Esophagus muscularis mucosa (tissue), 4 donors: ENCODE measurements at regions not wholly inside any gene's neighbourhood (a gene's known extent, or its start where the extent isn't known, plus 50 kb on each side); places are given as distances from the start of the nearest gene placed in this dataset.

ENCODE experiments used
- EP300 ChIP-seq: sonication (generic); formaldehyde crosslinking; IDR thresholded peaks from one replicate; pipeline ENCODE4 v1.6.1; 2017; ENCODE audit warnings: antibody characterized with exemption
- POLR2A ChIP-seq: fragments of 450-650 bp; IDR thresholded peaks from one replicate; pipeline ENCODE4 v1.6.1; 2017; ENCODE audit warnings: antibody characterized with exemption, moderate library complexity, mild to moderate bottlenecking, low read depth
- POLR2AphosphoS5 ChIP-seq, 2 donors: sonication (generic); formaldehyde crosslinking; IDR thresholded peaks; one replicate each; pipeline ENCODE4 v1.6.1; 2017; ENCODE audit warnings: antibody characterized with exemption in 2 of 2
- TF ChIP-seq, protein P1 (sequence below), 3 experiments: fragments of 200-600 bp in 2 of 3; fragments of 450-650 bp in 1 of 3; sonication (generic) in 2 of 3; IDR thresholded peaks; one replicate each; pipeline ENCODE4 v1.5.1; 2017 to 2019; ENCODE audit warnings: antibody characterized with exemption in 3 of 3, mild to moderate bottlenecking in 2 of 3, moderate library complexity in 1 of 3

DNA sequence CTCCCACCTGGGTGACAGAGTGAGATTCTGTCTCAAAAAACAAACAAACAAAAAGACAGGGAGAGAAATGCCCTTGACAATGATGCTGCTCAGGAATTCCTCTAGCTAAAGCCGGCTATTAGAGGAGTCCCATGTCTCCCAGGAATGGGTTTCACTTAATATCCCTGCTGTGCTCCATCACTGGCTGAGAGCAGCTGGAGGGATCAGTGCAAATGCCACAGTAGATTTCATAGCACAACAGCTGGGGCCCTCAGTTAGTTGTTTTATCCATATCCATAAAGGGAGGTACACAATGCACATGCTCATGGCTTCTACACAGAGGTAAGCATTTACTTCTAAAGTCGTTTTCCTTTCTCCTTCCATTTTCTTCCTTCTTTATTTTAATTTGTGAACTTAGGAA, 742.0 kb upstream of the POU3F2 start:
- TF ChIP-seq, protein P1, sequence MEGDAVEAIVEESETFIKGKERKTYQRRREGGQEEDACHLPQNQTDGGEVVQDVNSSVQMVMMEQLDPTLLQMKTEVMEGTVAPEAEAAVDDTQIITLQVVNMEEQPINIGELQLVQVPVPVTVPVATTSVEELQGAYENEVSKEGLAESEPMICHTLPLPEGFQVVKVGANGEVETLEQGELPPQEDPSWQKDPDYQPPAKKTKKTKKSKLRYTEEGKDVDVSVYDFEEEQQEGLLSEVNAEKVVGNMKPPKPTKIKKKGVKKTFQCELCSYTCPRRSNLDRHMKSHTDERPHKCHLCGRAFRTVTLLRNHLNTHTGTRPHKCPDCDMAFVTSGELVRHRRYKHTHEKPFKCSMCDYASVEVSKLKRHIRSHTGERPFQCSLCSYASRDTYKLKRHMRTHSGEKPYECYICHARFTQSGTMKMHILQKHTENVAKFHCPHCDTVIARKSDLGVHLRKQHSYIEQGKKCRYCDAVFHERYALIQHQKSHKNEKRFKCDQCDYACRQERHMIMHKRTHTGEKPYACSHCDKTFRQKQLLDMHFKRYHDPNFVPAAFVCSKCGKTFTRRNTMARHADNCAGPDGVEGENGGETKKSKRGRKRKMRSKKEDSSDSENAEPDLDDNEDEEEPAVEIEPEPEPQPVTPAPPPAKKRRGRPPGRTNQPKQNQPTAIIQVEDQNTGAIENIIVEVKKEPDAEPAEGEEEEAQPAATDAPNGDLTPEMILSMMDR (IDR thresholded peaks at IDR 0.05), result no peak
- TF ChIP-seq POLR2AphosphoS5 (IDR thresholded peaks at IDR 0.05) (no peak), EP300 (no peak), POLR2A (no peak)
